GM20000 (cell line): ENCODE measurements at regions not wholly inside any gene's neighbourhood (a gene's known extent, or its start where the extent isn't known, plus 50 kb on each side); places are given as distances from the start of the nearest gene placed in this dataset.

Experiments
- DNase-seq: peaks from one replicate; pipeline ENCODE4 v3.0.0; 2012; ENCODE audit warnings: low spot score
- TF ChIP-seq, protein P1 (sequence below): IDR thresholded peaks from 2 replicates; pipeline ENCODE4 v1.5.1; 2012; ENCODE audit warnings: mild to moderate bottlenecking, control low read depth; ENCODE audit errors: extremely low read depth, missing control alignments

DNA sequence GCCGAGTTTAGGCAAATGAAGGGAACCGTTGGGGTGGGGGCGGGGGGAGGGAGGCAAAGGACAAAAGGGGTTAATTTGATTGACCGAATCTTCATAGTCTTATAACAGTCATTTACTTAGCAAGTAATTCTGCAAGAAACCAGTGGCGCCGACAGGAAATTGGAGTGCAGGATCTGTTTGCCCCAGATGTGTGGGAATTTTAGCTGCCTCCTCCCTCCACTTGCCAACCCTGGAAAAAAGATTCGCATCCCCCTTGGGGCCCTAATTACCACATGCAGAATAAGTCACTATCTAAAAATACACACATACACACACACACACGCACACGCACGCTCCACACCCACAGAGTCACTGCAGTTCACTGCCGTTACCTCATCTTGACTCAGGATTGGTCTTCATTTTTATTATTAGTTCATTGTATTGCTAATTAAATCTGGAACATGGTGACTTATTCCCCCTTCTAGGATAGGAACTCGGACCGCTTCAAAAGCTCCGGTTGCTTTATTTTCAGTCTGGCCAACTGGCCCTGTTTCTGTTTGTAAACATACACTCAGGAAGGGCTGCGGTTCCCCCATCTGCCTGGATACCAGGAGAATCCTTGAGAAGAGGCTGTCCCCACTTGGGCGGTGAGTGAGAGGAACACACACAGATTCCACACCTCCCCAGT lies 241.6 kb upstream of the SALL1 start:
- TF ChIP-seq, protein P1, sequence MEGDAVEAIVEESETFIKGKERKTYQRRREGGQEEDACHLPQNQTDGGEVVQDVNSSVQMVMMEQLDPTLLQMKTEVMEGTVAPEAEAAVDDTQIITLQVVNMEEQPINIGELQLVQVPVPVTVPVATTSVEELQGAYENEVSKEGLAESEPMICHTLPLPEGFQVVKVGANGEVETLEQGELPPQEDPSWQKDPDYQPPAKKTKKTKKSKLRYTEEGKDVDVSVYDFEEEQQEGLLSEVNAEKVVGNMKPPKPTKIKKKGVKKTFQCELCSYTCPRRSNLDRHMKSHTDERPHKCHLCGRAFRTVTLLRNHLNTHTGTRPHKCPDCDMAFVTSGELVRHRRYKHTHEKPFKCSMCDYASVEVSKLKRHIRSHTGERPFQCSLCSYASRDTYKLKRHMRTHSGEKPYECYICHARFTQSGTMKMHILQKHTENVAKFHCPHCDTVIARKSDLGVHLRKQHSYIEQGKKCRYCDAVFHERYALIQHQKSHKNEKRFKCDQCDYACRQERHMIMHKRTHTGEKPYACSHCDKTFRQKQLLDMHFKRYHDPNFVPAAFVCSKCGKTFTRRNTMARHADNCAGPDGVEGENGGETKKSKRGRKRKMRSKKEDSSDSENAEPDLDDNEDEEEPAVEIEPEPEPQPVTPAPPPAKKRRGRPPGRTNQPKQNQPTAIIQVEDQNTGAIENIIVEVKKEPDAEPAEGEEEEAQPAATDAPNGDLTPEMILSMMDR = no peak
- no peak for DNase-seq

- TF ChIP-seq, protein P1 = no peak
- no peak for DNase-seq
These were observed 240.9 kb upstream of the SALL1 start for GRCh38 chr16:51391798-51392511.

DNA sequence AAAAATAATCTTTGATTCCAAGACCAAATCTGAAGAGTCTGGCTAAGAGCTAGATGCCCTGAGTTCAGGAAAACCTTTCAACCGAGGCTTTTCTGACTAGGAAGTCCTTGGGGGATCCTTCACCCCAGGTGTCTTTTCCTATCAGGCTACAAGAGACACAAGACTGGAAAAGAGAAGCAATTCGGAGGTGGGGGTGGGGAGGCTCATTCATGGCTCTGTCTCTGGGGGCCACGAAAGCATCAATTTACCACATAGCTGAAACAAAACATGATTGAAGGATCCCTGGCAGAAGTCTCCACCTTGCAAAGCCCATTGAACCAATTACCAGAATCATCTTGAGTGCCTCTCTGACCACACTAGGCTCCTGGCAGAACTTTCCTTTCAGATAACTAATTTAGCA lies 239.8 kb upstream of the SALL1 start:
- TF ChIP-seq, protein P1 = no peak
- DNase-seq = no peak

GRCh38 chr16:51389881-51390280 lies 238.8 kb upstream of the SALL1 start:
- no peak for DNase-seq
- TF ChIP-seq, protein P1 = no peak

DNA sequence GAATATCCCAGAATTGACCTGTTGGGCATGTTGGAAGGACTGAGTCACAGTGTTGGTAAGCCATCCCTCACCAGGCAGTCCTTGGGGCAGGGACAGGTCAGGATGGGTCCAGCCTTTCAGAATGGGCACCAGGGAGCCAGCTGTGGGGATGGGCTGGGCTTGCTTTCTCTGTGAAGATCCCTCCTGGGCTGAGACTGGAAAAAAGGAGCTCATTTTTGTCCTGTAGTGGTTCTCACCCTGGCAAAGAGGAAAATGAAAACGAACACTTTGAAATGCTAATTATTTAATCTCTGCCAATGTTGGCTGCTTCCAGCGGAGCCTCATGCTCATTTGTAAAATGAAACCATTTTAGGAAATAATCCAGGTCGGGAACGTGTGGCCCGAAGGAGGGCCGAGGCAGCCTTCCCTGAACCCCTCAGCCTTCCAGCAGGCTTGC lies 237.5 kb upstream of the SALL1 start:
- TF ChIP-seq, protein P1 = no peak
- no peak for DNase-seq

DNA sequence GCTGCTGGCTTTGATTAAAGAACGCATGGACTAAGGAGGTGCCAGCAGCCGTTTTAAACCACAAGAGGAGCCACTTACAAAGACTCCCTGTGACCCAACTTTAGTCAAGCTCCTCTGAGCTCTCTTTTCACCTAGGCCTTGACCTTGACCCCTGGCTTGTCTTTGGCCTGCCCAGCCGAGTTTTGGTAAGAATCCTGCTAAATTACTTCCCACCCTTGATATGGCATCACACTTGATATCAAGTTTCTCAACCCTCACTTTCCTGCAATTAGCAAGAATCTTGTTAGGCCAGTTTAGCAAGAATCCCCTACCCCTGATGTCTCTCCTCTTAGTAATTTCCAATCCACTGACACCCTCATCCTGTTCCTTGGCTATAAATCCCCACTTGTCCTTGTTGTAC lies 232.8 kb upstream of the SALL1 start:
- no peak for DNase-seq
- TF ChIP-seq, protein P1 = no peak

DNA sequence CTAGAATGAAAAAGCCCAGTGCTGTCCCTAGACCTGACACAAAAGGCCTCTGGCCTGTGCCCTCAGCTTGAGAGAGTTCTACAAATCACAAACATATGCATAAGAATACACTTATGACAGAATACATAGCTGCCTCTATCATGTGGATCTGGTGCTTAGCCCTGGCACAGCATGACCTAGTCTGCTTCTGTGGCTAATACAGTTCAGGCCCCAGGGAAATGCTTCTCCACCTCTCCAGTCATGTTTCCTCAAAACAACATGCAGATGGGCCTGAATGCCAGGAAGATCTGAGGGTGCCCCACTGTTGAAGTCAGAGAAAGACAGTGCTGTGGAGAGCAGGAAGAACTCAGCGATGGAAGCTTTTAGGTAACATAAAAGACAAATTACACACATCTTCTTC lies 231.9 kb upstream of the SALL1 start:
- DNase-seq = no peak
- TF ChIP-seq, protein P1 = no peak
